ENCODE measurements at regions not wholly inside any gene's neighbourhood (a gene's known extent, or its start where the extent isn't known, plus 50 kb on each side); places are given as distances from the start of the nearest gene placed in this dataset.
"Not testable (repeated sequence)": the region's sequence is repeated elsewhere in the genome, so short reads cannot be mapped to it uniquely, and the experiment has no call there.

- DNase-seq (ENCODE audit: low read depth), result no peak
These were observed 422.3 kb downstream of the FUT8 start for GRCh38 chr14:65834812-65835211.

DNA sequence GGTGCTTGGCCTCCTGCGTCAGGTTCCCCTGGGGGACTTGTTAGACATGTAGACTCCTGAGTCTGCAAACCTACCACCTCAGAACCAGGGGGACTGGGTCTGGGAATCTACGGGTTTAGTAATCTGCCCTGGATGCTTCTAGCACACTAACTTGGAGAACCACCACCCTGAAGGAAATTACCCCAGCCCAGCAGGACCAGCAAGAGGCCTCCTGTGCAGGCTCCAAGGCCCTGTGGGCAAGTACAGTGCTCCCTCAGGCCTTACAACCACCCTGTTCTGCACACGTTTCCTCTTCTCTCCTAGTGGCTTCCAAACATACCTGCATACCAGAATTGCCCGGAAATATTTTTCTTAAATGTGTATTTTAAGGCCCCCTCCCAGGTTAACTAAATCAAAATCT, 423.0 kb downstream of the FUT8 start:
- no peak for DNase-seq (ENCODE audit: low read depth)

- no peak for DNase-seq (ENCODE audit: low read depth)
These were observed 426.0 kb downstream of the FUT8 start for GRCh38 chr14:65838565-65838964.

GRCh38 chr14:65840118-65840751, 427.7 kb downstream of the FUT8 start:
- DNase-seq (ENCODE audit: low read depth), result no peak

DNA sequence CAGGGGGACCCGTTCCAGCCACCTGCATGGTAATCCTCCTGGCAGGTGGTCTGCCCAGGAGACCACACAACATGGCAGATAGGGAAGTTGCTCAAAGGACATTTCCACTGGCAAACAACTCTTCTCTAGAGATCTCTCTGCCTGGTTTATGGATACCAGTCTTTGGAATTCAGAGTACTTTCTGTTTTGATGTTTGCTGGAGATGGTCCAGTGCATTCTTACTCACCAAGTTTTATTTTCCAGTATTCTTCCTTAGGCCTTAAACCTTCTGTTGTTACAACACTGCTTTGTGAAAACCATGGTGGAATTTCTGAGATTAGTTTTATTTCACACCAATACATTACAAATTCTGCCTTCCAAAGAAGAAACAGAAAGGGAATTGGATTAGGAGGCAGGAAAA, 428.3 kb downstream of the FUT8 start:
- DNase-seq (ENCODE audit: low read depth), result no peak

DNA sequence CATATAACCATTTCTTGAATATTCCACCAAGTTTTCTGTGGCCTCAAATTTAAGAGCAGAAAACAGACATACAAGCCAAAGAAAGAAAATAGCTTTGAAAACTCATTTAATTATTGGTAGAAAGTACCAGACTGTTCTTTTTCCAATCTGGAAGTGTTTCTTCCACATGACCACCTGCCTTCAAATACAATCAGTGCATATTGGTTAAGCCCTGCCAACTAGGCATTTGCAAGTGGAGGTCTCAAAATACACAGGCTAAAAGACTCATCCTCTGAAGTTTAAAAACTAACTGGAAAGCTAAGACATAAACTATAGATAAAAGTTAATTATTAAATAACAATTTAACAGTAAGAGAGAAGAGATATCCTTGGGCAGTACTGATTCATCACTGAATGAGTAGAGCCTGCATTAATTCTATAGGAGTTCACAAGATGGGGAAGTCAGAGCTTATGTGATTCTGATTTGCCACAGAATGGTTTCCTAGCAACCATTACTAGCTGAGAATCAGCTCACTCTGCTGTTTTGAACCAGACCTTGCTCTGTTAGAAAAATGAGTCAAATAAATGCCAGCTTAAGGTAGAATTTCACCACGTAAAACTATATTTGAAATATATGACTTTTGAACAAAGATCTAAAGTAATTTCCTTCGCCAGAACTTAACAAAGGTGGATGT, 433.8 kb downstream of the FUT8 start:
- no peak for DNase-seq (ENCODE audit: low read depth)

DNA sequence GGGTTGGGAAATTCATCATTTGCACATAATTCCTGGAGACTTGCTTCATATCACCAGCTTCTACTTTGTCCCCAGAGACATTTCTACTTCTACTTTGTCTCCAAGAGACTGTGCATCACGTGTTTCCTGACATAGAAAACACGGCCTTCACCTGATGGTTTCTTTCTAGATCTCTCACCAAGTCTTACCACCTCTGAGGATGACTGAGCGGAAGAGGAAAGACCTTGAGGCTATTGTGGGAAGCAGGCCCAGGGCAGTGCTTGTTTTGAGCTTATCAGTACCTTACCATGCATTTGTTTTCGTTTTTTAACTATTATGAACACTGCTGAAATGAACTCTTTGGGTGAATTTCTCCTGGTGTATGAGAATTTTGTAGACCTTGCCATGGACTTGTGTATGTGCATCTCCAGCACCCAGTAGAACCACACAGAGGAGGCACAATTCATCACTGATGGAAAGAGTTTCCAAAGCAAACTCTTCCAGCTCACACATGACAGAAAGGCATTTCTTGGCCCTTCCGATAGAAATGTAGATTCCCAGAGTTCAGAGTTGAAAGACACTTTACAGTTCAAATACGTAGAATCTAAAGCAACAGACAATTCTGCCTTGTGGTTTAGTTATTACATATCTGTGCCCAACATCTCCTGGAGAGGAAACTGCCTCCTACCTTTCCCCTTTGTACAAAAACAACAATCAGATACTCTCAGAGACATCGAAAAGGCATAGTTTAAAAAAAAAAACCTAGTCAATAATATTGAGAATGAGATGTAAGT, 434.7 kb downstream of the FUT8 start:
- peak; percentile 40 for DNase-seq (ENCODE audit: low read depth)

- not testable (repeated sequence) for DNase-seq (ENCODE audit: low read depth)
These were observed 435.4 kb downstream of the FUT8 start for GRCh38 chr14:65847931-65848330.

DNA sequence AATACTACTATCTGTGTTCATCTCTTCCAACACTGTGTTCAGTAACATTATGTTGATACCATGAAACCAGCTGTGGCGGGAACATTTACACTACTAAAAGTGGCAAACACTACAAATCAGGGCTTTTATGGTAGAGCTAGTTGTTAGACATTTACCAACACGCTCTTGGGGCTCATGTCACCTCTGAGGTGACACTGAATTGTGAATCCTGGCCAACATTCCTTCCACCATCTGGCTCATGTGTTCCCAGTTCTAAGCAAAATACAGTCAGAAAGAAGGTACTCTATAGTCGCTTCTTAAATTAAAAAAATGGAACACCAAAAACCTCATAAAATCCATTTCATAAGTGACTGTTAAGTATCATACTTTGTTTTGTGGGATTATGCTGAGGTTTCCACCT, 436.6 kb downstream of the FUT8 start:
- DNase-seq (ENCODE audit: low read depth), result no peak

GRCh38 chr14:65849558-65849957, 437.0 kb downstream of the FUT8 start:
- DNase-seq (ENCODE audit: low read depth), result no peak

GRCh38 chr14:65850429-65851135, 438.1 kb downstream of the FUT8 start:
- DNase-seq (ENCODE audit: low read depth), result peak; percentile 44

- DNase-seq (ENCODE audit: low read depth), result no peak
These were observed 440.2 kb downstream of the FUT8 start for GRCh38 chr14:65852689-65853088.

DNA sequence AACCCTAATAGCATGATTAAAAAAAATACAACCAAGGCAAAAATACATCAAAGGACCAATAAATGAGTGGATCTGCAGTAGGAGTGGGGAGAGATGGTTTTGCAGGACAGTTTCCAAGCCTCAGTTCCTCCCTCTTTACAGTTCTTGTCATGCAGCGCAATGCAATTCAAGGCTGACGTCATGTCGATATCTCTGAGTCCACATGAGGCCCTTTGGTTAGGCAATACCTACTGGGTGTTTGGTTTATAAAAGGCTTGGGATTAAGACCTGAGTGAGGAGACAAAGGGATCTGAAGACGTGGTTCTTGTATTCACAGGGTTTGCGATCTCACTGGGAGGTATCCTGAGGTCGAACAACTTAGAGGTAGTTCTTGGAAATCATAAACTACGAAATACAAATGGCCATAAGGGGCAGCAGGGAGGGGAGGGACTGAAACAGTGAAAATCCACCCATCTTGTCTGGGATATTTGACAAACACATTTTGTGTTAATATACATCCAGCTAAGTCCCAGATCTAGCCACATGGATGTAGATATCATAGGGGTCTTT, 441.0 kb downstream of the FUT8 start:
- no peak for DNase-seq (ENCODE audit: low read depth)

- no peak for DNase-seq (ENCODE audit: low read depth)
These were observed 441.7 kb downstream of the FUT8 start for GRCh38 chr14:65854215-65854614.

DNA sequence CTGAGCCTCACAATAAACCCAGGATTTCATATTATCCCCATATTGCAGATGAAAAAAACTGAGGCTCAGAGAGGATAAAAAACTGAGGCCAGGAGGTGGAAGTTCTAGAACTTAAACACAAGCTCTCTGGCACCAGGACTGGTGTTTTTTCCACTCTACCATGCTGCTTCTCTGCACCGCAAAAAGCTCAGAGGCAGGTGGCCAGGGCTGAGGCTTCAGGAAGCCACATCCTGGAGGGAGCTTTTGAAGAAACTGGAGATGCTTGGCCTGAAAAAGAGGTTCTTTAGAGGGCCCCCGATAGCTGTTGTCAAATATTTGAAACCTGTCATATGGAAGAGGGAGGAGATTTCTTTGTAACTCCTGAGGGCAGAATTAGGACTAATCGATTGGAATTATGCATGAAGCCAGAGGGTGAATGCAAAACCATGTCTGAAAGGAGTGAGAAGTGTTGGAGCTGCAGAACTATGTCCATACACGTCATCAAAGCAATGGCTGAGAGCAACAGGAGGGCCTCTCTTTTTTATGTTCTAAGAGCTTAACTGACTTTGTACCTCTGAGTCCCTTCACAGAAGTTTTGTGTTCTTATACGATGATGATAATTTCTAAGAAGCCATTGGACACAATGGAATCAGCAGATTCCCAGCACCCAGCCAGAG, 448.6 kb downstream of the FUT8 start:
- no peak for DNase-seq (ENCODE audit: low read depth)

DNA sequence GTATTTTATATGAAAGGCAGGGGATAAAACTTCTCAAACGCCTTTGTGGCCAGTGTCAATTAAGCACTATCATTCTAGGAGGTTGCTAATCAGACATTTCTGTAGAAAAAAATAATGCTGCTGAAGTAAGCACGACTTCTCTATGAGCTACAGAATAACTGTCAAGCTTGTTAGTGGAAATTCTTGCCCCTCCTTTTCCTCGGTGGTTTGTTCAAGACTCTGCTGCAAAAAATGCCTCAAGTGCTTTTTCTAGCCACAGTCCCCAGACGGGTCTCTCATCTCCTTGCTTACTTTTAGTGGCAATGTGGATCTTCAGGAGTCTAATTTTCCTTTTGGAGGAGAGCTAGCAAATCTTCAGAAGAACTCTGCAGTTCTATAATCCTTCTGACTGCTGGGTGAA, 452.0 kb downstream of the FUT8 start:
- DNase-seq (ENCODE audit: low read depth), result no peak

DNA sequence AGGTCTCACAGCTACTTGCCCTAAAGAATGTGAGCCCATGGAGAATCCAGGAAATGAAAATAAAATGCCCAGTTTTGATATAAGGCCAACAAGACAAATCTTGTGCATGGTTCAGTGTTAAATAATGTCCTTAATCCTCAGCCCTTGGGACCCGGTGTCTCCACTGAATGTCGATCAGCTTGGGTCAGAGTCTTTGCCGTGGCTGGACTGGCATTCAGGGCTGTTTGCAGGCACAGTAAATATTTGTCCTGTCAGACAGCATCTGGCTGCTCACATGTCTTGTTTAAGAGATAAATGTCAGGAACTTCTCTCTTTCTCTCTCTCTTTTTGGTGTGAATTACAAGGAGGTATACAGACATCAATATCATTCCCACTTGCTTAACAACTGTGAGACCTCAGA, 452.5 kb downstream of the FUT8 start:
- no peak for DNase-seq (ENCODE audit: low read depth)

DNA sequence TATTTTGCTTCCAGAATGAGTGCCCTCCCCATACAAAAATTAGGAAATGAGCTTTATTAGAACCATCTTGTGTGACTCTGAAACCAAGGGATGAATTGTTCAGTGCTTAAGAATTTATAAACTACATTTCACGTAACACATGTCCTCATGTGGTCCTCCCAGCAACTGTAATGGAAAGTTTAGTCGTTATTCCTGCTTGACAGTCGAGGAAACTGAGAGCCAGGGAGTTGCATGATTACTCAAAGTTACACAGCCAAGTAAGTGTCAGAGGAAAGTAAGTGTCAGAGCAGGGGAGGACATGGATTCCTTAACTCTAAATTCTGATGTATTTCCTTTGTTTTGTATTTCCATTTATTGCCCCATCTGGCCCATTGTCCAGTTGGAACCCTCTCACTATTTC, 453.9 kb downstream of the FUT8 start:
- no peak for DNase-seq (ENCODE audit: low read depth)

- DNase-seq (ENCODE audit: low read depth), result no peak
These were observed 454.4 kb downstream of the FUT8 start for GRCh38 chr14:65866886-65867285.

DNA sequence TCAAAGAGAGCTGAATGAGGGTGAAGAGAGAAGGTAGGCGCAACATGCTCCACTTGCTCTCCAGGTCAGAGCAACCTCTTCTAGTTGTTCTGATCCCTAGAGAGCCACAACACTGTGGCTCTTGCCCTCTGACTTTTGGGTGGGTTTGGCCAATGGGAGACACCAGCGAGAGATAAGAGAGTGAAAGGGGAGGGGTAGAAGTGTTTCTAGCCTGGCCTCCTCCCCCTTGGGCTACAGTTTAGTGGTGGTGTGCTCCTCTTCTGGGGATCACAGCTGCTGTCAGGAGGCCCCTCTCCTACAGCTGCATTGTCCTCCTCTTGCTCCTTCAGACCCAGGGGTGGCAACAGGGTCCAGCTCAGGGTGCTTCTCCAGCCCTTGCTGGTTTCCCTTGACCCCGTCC, 454.8 kb downstream of the FUT8 start:
- DNase-seq (ENCODE audit: low read depth), result no peak

GRCh38 chr14:65872536-65872935, 460.0 kb downstream of the FUT8 start:
- no peak for DNase-seq (ENCODE audit: low read depth)

DNA sequence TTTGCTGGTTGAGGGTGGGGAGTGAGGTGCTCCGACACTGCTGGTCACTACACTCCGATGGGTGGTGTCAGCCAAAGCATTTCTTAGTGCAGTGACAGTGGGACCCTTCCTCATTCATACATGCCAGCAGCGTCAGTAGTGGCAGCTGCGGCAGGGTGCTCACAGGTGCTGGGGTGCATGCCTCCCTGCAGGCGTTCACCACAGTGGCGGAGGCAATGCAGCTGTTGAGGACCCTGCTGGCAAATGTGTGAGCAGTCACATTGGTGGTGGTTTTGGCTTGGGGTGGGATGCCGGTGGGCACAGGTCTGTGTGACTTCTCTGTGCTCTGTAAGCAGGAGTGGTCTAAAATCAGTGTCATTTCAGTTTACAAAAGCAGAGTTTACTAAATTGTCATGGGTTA, 464.6 kb downstream of the FUT8 start:
- no peak for DNase-seq (ENCODE audit: low read depth)

Data from activated T-cell treated with anti-CD3 and anti-CD28 coated beads for 24 hours (primary cell).